C1 segment of cervical spinal cord (tissue), 14 donors: ENCODE measurements at regions not wholly inside any gene's neighbourhood (a gene's known extent, or its start where the extent isn't known, plus 50 kb on each side); places are given as distances from the start of the nearest gene placed in this dataset.

Source experiments
- DNase-seq, 14 donors: peaks; one replicate each; lab custom pipeline; 2025; lab: John Stamatoyannopoulos, UW

DNA sequence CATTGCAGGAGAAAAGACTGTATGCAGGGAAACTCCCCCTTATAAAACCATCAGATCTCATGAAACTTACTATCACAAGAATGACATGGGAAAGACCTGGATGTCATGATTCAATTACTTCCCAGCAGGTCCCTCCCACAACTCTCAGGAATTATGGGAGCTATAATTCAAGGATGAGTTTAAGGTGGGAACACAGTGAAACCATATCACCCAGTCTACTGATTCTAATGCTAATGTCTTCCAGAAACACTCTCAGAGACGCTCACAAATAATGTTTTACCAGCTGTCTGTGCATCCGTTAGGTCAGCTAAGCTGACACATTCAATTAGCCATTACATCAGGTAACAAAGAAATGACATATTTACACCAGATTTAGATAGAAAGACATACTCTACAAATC lies 637.9 kb downstream of the NLGN4Y start:
- DNase-seq, result no peak

DNA sequence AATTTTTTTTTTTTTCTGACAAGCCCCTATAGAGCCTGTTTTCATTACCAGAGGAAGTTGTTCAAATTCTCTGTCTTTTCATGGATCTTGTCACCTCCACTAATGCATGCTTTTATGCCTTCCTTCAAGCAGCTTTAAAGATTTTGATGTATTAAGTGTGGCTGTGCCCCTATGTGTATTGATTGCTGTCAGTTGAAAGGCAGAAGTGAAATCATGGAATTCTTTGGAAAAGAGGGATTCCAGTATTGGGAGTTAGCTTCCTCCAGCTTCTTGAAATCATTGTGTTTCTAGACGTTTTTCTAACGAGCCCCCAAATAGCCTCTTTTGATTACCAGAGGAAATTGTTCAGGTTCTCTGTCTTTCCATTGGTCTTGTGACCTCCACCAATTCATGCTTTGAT lies 655.6 kb downstream of the NLGN4Y start:
- DNase-seq, result no peak

DNA sequence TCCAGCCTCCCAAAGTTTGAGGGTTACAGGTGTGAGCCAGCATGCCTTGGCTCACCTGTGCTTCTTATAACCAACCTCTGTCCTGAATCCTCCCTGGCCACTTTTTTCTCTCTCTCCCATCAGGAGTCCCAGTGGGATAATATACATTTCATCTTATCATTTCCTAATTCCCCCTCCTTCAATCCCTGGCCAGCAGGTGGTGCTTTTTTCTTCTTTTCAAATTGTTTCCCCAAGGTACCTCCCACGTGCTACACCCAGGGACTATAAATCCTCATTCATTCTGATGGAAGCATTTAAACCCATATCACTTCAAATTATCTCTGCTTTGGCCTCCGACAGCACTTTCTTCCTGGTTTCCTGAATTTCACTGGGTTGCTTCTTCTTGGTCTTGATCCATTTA lies 704.7 kb downstream of the NLGN4Y start:
- no peak for DNase-seq

DNA sequence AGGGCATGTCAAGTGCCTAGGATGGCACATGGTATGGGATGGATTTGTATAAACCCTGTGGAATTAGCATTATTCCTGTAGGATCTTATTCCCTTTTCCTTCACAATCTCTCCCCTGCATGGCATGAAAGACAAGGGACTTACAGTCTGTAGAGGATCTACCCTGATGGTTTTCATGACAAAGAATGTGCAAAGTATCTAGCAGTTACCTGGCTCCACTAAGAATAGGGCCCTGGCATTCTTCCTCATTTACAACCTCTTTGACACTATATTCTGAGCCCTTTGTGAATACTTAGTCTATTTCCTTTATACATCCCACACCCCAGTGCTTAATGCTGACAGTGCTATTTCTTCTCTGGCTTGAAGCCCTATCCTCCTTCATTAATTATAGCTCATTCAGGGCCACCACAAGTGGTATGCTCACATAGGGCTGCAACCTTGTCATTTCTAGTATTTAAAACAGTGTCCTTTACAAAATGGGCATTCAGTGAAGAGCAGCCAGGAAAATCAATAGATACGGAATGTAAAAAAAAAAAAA lies 715.3 kb downstream of the NLGN4Y start:
- no peak for DNase-seq

DNA sequence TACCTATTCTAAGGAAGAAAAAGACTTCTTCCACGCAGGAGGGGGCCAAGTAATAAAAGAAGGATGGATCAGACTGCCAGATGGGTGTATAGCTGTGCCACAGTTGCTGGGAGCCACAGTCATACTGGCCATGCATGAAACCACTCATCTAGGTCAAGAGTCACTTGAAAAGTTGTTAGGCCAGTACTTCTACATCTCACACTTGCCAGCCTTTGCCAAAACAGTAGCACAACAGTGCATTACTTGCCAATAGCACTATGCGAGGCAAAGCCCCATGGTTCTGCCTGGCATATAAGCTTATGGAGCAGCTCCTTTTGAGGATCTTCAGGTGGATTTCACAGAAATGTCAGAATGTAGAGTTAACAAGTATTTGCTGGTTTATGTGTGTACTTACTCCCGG lies 735.0 kb downstream of the NLGN4Y start:
- DNase-seq, result no peak

DNA sequence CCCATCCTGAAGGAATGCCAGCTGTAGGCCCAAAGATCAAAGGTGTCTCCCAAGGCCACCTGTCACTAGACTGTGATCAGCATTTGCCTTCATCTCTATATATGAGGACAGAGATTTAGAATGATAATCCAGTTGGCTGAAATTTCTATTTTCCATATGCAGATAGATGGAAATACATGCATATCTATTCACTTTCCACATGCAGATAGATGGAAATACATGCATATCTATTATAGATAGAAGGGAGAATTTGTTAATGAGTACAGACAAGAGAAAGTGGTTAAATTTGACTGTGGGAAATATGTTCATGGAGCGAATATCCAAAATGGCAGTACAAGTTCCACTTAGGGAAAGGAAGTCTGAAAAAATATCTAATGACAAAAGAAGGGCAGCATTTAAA lies 762.2 kb downstream of the NLGN4Y start:
- no peak for DNase-seq

DNA sequence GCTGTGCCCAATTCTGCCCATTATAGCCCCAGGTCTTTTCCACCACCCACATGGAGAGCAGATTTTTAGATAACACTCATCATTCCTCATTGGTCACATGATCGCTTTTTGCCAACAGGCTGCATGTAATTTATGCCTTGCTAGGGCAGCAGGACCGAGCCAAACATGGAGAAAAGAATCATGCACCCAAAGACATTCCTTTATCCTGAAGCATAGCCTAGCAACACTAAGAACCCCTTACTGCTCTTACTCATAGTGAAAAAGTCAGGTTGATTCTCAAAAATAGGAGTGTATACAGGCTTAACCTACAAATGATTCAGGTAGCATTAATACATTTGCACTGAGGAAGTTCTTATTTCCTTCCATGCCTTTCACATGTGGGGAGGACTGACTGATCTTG lies 765.5 kb downstream of the NLGN4Y start:
- DNase-seq, result no peak

DNA sequence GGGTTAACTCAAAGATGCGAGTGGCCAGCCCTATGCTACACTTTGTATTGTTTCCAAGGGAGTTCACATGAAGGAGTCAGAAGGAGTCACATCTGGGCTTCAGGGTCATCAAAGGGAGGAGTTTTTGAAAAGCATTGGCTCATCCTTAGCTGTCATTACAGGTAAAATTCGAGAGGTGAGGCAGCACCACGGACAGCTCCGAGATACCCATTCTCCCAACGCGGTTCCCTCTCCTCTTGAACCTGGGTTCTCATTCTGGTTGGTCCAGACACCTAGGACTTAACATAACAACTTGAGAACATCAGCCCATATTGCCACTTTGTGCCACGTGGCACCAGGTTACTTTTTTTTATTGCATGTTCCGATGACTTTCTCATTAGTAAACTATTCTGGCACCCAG lies 768.6 kb downstream of the NLGN4Y start:
- DNase-seq, result no peak

DNA sequence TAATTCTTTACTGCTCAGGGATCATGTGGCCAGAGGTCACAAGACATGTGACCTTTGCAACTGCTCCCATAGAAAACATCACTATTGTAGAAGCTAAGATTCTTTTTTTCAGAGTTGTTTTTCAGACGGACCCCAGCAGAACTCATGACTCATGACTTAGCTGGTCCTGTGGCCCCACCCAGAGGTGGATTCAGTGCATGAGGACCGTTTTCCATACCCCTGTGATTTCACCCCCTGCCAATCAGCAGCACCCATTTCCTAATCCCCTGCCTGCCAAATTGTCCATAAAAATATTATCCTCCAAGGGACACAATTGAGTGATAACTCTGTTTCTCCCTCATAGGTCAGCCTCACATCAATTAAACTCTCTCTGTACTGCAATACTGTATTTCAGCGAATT lies 777.5 kb downstream of the NLGN4Y start:
- no peak for DNase-seq

DNA sequence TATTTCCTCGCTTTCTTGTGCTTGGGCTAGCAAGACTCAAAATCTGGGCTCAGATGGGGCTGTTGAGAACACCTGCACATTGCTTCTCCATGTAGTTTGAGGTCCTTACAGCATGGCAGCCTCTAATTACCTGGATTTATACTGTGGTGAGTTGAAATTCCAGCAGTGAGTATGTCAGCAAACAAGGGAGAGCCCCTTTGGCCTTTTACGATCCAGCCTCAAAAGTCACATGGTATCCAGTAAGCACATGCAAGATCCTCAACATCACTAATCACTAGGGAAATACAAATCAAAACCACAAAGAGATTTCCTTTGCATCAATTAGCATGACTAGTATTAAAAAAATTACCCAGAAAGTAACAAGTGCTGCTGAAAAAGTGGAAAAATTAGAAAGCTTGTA lies 787.8 kb downstream of the NLGN4Y start:
- DNase-seq, result no peak

DNA sequence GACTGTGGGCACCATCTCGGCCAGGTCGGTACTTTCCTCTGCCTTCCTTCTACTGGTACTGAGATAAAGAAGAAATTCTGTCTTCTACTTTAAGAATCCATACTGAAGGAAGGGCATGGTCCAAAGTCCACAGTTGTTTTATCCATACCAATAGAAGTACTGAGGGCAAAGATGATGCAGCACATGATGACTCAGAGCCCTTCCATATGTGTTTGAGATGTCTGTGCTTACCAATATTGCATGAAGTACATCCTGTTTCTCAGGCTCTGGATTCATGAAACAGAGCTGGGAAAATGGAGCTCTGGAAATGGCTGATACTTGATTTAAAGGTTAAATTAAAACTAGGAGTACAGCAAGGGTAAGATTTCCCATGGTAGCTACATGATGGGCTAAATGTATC lies 799.9 kb downstream of the NLGN4Y start:
- DNase-seq, result no peak

DNA sequence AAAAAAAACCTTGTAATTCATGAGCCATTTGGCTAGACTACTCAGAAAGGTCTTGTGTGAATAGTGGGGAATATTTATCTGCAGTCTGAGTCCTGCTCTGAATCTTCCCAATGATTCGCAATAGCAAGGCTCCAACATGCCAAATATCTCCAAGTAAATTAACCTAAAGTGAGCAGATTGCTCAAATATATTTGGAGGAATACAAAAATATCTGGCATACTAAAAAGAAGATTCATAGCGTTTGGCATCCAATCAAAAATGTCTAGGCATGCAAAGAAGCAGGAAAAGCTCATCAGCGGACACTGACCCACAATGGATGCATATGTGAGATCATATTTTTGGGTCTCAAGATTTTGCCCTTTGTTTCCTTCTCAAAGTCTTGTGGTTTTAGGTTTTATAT lies 800.9 kb downstream of the NLGN4Y start:
- no peak for DNase-seq

DNA sequence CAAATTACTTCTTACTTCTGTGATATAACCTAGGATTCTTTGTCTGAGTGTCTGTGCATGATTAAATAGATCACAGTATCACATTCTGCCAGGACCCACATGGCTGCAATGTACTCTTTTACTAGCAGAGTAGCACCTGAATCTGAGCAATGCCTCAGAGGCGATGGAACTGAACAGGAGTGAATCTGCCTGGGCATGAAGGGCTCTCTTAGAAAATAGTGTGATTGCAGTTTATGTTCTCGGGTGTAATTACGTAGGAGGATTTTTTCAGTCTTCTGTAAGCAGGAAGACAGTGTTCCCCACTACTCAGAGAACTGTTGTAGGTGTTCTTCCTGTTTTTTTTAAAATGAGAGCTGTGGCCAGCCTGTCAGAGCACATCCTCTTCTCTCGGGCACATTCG lies 802.3 kb downstream of the NLGN4Y start:
- no peak for DNase-seq

DNA sequence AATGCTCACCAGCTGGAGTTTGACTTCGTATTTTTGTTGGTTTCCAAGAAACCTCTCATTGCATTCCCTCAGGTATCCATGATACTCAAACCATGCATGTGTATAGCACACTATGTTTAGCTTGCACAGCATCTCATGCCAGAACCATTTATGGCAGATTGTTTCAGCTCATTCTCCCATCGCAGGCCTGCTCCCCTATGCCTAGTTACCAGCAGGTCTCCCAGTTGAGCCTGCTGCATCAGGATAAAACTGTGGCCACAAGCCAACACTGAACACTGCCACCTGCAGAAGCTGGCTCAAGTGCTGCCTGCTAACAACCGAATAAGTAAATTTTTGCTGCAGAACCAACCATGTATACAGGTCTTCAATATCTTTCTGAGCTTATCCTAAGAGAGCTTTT lies 804.5 kb downstream of the NLGN4Y start:
- no peak for DNase-seq

DNA sequence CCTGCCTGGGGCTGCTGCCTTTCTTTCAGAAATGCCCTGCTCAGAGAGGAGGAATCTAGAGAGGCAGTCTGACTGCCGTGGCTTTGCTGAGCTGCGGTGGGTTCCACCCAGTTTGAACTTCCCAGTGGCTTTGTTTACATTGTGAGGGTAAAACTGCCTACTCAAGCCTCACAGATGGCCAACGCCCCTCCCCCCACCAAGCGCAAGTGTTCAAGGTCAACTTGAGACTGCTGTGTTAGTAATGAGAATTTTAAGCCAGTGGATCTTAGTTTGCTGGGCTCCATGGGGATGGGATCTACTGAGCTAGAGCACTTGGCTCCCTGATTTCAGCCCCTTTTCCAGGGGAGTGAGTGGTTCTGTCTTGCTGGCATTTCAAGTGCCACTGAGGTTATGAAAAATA lies 819.2 kb downstream of the NLGN4Y start:
- no peak for DNase-seq

DNA sequence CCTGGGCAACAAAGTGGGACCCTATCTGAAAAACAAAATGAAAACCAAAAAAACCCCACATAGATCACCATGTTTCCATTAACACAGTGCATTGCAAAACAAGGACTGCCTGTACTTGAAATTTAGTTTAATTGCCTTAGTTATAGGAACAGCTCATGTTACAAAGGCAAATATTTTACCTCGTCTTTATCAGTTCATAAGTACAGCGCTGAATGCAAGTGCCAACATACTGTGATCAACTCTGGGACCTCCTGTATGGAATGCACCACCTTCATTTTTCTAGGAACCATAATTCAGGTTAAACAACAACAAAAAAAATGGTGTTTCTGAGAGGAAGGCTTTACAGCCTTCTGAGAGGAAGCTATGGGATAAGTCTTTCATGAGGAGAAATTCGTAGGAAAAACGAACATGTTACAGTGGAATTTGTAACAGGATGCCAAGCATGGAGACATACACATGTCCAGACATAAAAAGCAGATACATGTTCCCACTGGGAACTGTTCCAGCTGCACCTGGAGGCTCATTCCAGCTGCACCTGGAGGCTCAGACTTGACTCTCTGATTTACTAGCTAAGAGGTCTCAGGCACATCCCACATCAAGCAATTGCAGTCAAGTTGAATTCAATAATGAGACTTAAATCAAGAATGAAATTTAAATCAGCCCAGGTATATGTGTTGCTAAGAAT lies 821.3 kb downstream of the NLGN4Y start:
- DNase-seq, result no peak

DNA sequence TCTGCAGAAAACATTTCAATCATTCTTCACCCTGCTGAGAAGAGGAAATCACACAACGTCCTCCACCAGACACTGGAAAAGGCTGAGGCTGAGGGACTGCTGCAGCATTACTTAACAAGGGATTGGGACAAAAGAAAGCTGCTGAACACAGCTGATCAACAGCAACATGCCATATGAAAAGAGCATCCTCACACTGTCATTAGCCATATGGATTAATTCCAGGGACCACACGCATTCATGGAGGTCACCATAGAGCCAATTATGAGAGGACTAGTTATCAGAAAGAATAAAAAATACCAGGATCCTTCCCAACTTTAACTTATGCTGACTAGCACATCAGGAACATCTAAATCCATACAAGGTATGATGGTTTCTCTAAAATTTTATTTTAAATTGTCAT lies 825.0 kb downstream of the NLGN4Y start:
- no peak for DNase-seq

DNA sequence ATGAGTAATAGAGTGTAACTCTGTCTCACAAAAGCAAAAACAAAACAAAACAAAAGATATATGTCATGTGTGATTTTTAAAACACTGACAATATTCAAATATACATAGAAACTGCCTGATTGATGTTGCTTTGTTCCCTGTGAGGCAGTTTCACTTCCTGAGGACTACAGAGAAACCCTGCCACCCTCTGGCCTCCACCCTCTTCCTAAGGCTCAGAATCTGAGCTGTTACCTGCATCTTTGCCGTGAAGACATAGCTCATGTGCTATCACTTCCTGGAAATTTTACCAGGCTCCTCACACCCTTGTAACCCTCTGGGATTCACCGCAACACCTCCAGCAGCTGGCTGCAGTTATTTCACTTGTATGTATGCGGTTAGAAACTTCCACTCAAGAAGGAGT lies 831.0 kb downstream of the NLGN4Y start:
- no peak for DNase-seq

DNA sequence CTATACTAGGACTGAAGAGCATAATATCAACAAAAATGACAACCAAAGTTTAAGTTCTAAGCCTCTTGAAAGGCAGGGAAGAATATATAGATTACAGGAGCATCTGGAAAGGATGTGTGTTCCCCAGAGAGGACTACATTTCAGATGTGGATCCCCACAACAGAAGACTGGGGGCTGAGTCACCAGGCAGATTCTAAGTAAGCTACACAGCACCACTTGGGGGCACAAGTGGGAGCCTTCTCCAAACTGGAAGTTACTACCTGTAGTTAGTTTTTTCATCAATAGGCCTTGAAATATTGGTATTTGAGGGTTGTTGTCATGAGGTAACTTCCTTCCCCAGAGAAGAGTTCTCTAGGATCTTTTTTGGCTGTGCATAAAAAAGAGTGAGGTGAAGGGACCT lies 836.1 kb downstream of the NLGN4Y start:
- DNase-seq, result no peak

DNA sequence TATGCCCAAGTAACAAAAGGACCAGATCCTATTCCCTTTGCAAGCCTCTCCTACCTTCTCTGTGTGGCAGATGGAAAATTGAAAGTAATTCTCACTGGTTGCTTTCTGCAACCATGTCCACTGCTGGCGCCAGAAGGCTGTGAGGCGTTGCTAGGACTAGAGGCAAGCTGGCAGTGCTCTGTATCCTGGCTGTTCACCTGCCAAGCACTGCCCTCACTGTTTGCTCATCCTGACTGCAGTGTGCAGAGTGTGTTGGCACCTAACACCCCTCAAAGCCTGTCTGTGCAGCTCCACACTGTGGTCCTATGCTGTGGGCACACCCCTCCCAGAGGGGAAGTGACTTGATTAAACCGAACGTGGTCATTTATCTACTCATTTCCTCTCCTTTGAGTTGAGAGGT lies 840.7 kb downstream of the NLGN4Y start:
- no peak for DNase-seq

DNA sequence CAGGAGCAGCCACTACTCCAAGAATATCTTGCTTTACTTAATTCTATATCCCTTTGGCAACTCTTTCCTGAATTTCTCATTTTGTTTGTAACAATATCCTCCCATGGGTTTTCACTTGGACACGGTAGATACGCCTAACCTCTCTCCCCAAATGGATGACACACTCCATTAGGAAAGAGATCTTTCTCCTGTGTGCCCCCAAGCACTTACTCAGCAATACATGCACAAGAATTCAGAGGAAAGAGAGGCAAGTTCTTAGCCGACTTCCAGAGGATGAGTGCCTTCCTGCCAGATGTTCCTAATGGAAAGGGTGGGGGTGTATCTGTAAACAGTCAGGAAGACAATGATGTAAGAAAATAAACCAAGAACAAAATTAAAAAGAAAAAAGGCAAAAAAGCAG lies 844.5 kb downstream of the NLGN4Y start:
- DNase-seq, result no peak

DNA sequence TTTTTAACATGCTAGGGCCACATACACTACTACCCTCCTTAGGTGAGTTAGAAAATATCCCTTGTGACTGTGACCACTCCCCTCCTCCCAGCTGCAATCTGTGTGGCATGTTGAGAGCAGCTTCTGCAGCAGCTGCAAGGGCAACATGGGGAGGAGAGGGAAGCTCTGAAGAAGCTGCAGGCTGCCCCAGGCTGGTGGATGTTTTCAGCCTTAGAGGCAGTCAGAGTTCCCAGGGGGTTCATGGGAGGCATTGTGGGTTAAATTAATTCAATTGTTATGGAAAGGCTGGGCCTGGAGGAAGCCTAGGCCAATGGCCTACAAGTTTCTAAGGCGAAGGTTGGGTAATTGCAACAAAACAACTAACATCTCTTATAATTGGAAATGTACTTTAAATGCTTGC lies 860.8 kb downstream of the NLGN4Y start:
- no peak for DNase-seq

DNA sequence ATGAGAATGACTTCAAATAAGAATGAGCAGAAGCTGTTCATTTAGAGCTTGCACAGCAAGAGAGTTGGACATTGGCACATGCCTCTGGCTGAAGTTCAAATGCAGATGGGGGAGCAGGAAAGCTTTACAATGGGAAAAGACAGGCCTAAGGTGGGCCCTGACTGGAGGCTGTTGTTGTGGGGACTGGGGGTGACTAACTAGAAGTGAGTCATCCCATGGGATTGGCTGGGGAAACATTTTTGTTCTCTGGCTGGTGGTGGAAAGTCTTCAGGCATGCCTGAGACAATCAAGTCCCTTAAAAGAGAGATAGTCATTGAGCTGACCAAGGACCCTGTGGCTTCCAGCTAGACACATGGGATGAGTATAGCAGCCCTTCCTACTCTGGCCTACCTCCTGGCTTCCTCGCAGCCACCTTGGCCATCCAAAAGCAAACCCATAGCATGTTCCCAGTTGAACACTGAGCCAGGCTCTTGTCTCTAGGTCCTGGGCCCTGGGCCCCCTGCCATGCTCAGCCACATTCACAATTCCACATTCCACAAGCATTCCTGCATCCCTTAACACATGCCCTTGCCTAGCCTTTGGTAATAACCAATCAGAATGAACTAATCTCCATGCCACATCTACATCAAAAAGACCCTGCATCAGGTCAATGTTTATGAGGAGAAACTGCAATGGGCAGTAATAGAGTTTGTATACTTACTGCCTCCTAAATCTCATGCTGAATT lies 873.4 kb downstream of the NLGN4Y start:
- DNase-seq, result no peak
